Transverse colon (tissue), 4 donors: ENCODE measurements at regions not wholly inside any gene's neighbourhood (a gene's known extent, or its start where the extent isn't known, plus 50 kb on each side); places are given as distances from the start of the nearest gene placed in this dataset.

Experiments
- DNase-seq: peaks from one replicate; pipeline ENCODE4 v3.0.0-alpha.2; 2019
- H3K27ac ChIP-seq, 4 donors: fragments of 200-600 bp; sonication (generic); 2 replicates each; pipeline ENCODE4 v1.5.1; 2016 to 2018; ENCODE audit warnings: inconsistent platforms in 4 of 4
- H3K27me3 ChIP-seq: fragments of 200-600 bp; sonication (generic); 2 replicates; pipeline ENCODE4 v1.5.1; 2017; ENCODE audit warnings: inconsistent platforms
- H3K36me3 ChIP-seq, 4 donors: fragments of 200-600 bp; sonication (generic); 2 replicates each; pipeline ENCODE4 v1.5.1; 2017 to 2019; ENCODE audit warnings: inconsistent platforms in 4 of 4
- H3K4me1 ChIP-seq, 4 donors: fragments of 200-600 bp; sonication (generic); 2 replicates each; pipeline ENCODE4 v1.5.1; 2017 to 2020; ENCODE audit warnings: inconsistent platforms in 4 of 4
- H3K4me3 ChIP-seq, 4 donors: fragments of 200-600 bp; sonication (generic); 1 replicate in 1 of 4; 2 replicates in 3 of 4; pipeline versions ENCODE4 v1.5.1 to v1.6.1; 2017 to 2019; ENCODE audit warnings: inconsistent platforms in 4 of 4
- H3K9me3 ChIP-seq, 2 donors: fragments of 200-600 bp; sonication (generic); 2 replicates each; pipeline ENCODE4 v1.5.1; 2017 to 2019; ENCODE audit warnings: inconsistent platforms in 2 of 2
- EP300 ChIP-seq: sonication (generic); formaldehyde crosslinking; IDR thresholded peaks from one replicate; pipeline ENCODE4 v1.6.1; 2017; ENCODE audit warnings: antibody characterized with exemption, low read depth
- POLR2A ChIP-seq: fragments of 450-650 bp; IDR thresholded peaks from one replicate; pipeline ENCODE4 v1.6.1; 2016; ENCODE audit warnings: antibody characterized with exemption, mild to moderate bottlenecking, moderate library complexity
- POLR2AphosphoS5 ChIP-seq, 3 donors: sonication (generic); formaldehyde crosslinking; IDR thresholded peaks; one replicate each; pipeline ENCODE4 v1.6.1; 2016; ENCODE audit warnings: antibody characterized with exemption in 3 of 3
- WGBS, 2 donors: methylation state at CpG; one replicate each; pipeline ENCODE4 v1.1.5; 2018; ENCODE audit warnings: low coverage in 1 of 2; 5-methylcytosine and 5-hydroxymethylcytosine counted together
- in situ Hi-C, 4 donors: fragments of 200-750 bp; cut with MboI; loops; one replicate each; pipeline versions ENCODE4 v1.15.0 to v1.15.1; 2017; ENCODE audit warnings: low sequenced_read_pairs in 3 of 4, low pct_ligation_motif_present in 1 of 4, low pct_unique_long_range_greater_than_20kb in 1 of 4
- intact Hi-C: fragments of 100-400 bp; cut with DNase I; formaldehyde crosslinking; loops from one replicate; pipeline ENCODE4 v1.15.1; 2023; ENCODE audit warnings: low total_unique reads
- TF ChIP-seq, protein P1 (sequence below), 5 experiments: fragments of 200-600 bp in 3 of 5; fragments of 450-650 bp in 2 of 5; sonication (generic) in 3 of 5; IDR thresholded peaks; 1 replicate in 2 of 5; 2 replicates in 3 of 5; pipeline ENCODE4 v1.5.1; 2016 to 2017; ENCODE audit warnings: antibody characterized with exemption in 5 of 5, inconsistent platforms in 3 of 5, mild to moderate bottlenecking in 2 of 5, moderate library complexity in 1 of 5

DNA sequence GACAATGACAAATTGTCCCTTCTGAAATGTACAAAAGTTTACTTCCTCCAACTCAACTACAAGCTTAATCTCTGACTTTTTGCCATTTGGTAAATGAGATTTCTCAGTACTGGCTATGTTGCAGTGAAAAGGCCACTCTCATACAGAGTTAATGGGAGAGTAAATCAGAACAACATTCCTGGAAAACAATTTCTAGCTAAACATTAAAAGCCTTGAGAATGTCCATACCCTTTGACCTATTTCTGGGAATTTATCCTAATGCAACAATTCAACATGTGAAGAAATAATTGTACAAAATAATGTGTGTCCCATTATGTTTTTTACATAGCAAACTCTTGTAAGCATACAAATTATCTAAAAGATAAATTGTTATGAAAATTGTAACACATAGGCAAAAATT is 56.3 kb upstream of the SPEF2 start:
- TF ChIP-seq EP300 (no peak), POLR2AphosphoS5 (IDR thresholded peaks at IDR 0.05) (no peak), POLR2A (no peak)
- TF ChIP-seq, protein P1, sequence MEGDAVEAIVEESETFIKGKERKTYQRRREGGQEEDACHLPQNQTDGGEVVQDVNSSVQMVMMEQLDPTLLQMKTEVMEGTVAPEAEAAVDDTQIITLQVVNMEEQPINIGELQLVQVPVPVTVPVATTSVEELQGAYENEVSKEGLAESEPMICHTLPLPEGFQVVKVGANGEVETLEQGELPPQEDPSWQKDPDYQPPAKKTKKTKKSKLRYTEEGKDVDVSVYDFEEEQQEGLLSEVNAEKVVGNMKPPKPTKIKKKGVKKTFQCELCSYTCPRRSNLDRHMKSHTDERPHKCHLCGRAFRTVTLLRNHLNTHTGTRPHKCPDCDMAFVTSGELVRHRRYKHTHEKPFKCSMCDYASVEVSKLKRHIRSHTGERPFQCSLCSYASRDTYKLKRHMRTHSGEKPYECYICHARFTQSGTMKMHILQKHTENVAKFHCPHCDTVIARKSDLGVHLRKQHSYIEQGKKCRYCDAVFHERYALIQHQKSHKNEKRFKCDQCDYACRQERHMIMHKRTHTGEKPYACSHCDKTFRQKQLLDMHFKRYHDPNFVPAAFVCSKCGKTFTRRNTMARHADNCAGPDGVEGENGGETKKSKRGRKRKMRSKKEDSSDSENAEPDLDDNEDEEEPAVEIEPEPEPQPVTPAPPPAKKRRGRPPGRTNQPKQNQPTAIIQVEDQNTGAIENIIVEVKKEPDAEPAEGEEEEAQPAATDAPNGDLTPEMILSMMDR (IDR thresholded peaks at IDR 0.05): no peak
- Histone ChIP-seq H3K27me3 (no peaks in the 10 kb centered on the region), H3K27ac (no peak overlapping the region), H3K9me3 (peaks cover 7 to 9% of the 10 kb centered on the region in 2 donors), H3K4me1 (no peaks in the 10 kb centered on the region), H3K4me3 (no peak overlapping the region), H3K36me3 (no peaks in the 10 kb centered on the region)
- no peak for DNase-seq
- intact Hi-C loops (no loop called here), in situ Hi-C loops (no loop called here)

DNA sequence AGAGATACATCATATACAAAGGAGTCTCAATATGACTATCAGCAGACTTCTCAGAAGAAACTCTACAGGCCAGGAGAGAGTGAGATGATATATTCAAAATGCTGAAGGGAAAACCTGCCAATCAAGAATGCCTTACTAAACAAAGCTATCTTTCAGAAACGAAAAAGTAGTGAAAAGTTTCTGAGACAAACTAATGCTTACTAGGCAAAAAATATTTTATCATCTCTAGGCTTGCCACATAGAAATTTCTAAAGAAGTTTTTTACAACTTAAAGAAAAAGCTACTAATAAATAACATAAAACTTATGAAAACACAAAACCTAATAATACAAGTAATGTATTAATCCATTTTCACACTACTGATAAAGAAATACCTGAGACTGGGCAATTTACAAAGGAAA is 59.9 kb upstream of the SPEF2 start:
- peaks cover 7 to 9% of the 10 kb centered on the region in 2 donors for H3K9me3 ChIP-seq

DNA sequence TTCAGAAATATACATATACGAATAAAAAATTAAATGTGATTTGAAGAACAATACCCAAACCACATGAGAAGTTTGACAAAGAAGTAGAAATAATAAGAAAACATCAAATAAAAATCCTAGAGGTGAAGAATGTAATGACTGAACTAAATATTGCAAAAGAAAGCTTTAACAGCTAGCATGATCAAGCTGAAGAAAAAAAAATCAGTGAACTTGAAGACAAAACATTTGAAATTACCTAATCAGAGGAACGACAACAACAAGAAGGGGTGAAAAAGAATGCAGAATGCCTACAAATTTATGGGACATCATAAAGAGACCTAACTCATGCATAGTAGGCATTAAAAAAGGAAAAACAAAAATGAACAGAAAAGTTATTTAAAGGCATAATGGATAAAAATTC is 60.5 kb upstream of the SPEF2 start:
- intact Hi-C loops: no loop called here
- Histone ChIP-seq H3K4me1 (no peaks in the 10 kb centered on the region), H3K9me3 (peaks cover 7 to 9% of the 10 kb centered on the region in 2 donors), H3K27me3 (no peaks in the 10 kb centered on the region), H3K27ac (no peak overlapping the region), H3K4me3 (no peak overlapping the region), H3K36me3 (no peaks in the 10 kb centered on the region)
- DNase-seq: no peak
- in situ Hi-C loops: no loop called here
- WGBS, 2 donors: 69 to 75% methylated on average over 2 of the region's 2 CpGs
- TF ChIP-seq POLR2AphosphoS5 (IDR thresholded peaks at IDR 0.05): no peak
- TF ChIP-seq, protein P1 (IDR thresholded peaks at IDR 0.05): no peak
- TF ChIP-seq EP300: no peak
- no peak for TF ChIP-seq POLR2A

More for the DNA sequence above, 59.9 kb upstream of the SPEF2 start:
- no peak for DNase-seq
- H3K27ac ChIP-seq: no peak overlapping the region
- H3K4me3 ChIP-seq: no peak overlapping the region
- WGBS, 2 donors: 52 to 62% methylated on average over 1 of the region's 1 CpG
- no peaks in the 10 kb centered on the region for H3K4me1 ChIP-seq
- H3K36me3 ChIP-seq: no peaks in the 10 kb centered on the region
- in situ Hi-C loops (no loop called here), intact Hi-C loops (no loop called here)
- no peaks in the 10 kb centered on the region for H3K27me3 ChIP-seq
- TF ChIP-seq, protein P1 (IDR thresholded peaks at IDR 0.05): no peak
- TF ChIP-seq POLR2A (no peak), EP300 (no peak), POLR2AphosphoS5 (IDR thresholded peaks at IDR 0.05) (no peak)

DNA sequence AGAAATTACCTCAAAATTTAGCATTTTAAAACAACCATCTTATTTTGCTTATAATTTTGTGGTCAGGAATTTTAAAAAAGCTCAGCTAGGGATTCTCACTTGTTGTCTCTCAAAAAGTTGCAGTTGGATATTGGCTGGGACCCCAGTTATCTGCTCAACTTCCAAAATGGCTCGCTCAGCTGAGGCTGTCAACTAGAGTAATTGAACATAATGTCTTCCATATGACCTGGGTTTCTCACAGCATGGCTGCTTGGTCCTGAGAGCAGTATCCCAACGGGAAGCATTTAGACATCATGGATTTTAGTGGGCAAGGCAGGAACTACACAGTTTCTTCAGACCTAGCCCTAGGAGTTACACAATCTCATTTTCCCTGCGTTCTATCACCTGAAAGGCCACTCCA is 63.6 kb upstream of the SPEF2 start:
- H3K9me3 ChIP-seq: peaks cover 7 to 9% of the 10 kb centered on the region in 2 donors
- DNase-seq: no peak
- TF ChIP-seq, protein P1 (IDR thresholded peaks at IDR 0.05): no peak
- 58 to 60% methylated on average over 3 of the region's 3 CpGs for WGBS, 2 donors
- H3K4me1 ChIP-seq: no peaks in the 10 kb centered on the region
- H3K4me3 ChIP-seq: no peak overlapping the region
- intact Hi-C loops: no loop called here
- no peak overlapping the region for H3K27ac ChIP-seq
- in situ Hi-C loops: no loop called here
- no peaks in the 10 kb centered on the region for H3K27me3 ChIP-seq
- H3K36me3 ChIP-seq: no peaks in the 10 kb centered on the region
